Trophoblast cell (in vitro differentiated cells and primary cell): ENCODE measurements at regions not wholly inside any gene's neighbourhood (a gene's known extent, or its start where the extent isn't known, plus 50 kb on each side); places are given as distances from the start of the nearest gene placed in this dataset.
"Not testable (repeated sequence)": the region's sequence is repeated elsewhere in the genome, so short reads cannot be mapped to it uniquely, and the experiment has no call there.

Source experiments
- DNase-seq, 2 donors: peaks; one replicate each; pipeline ENCODE4 v3.0.0-alpha.2; 2016
- H2AFZ ChIP-seq: 2 replicates; pipeline ENCODE4 v1.6.1; 2013; ENCODE audit warnings: low read length, moderate library complexity, mild to moderate bottlenecking; ENCODE audit not compliant: insufficient read depth, poor library complexity
- H2AK5ac ChIP-seq: 2 replicates; pipeline ENCODE4 v1.6.1; 2013; ENCODE audit warnings: mild to moderate bottlenecking, low read length
- H2BK120ac ChIP-seq: 2 replicates; pipeline ENCODE4 v1.6.1; 2013; ENCODE audit warnings: low read length, mild to moderate bottlenecking, moderate library complexity; ENCODE audit not compliant: insufficient read depth, poor library complexity
- H2BK12ac ChIP-seq: 2 replicates; pipeline ENCODE4 v1.6.1; 2013; ENCODE audit warnings: mild to moderate bottlenecking, low read length, moderate library complexity
- H2BK5ac ChIP-seq: 2 replicates; pipeline ENCODE4 v1.6.1; 2013; ENCODE audit warnings: low read length, low read depth, moderate library complexity, mild to moderate bottlenecking; ENCODE audit not compliant: poor library complexity
- H3K14ac ChIP-seq: 2 replicates; pipeline ENCODE4 v1.6.1; 2013; ENCODE audit warnings: mild to moderate bottlenecking, low read length
- H3K18ac ChIP-seq: 2 replicates; pipeline ENCODE4 v1.6.1; 2013; ENCODE audit warnings: mild to moderate bottlenecking, low read length
- H3K23ac ChIP-seq: 2 replicates; pipeline ENCODE4 v1.6.1; 2013; ENCODE audit warnings: low read length
- H3K27ac ChIP-seq: 2 replicates; pipeline ENCODE4 v1.5.1; 2013; ENCODE audit warnings: low read depth, mild to moderate bottlenecking, inconsistent platforms, low read length, moderate library complexity
- H3K27me3 ChIP-seq: 2 replicates; pipeline ENCODE4 v1.6.1; 2013; ENCODE audit warnings: inconsistent platforms, mild to moderate bottlenecking, low read length, moderate library complexity; ENCODE audit not compliant: insufficient read depth
- H3K36me3 ChIP-seq, 2 experiments: 1 replicate in 1 of 2; 2 replicates in 1 of 2; pipeline ENCODE4 v1.6.1; 2013; ENCODE audit warnings: low read length in 2 of 2, mild to moderate bottlenecking in 2 of 2, moderate library complexity in 1 of 2; ENCODE audit not compliant: insufficient read depth in 2 of 2, control insufficient read depth in 1 of 2
- H3K4ac ChIP-seq: 2 replicates; pipeline ENCODE4 v1.6.1; 2013; ENCODE audit warnings: low read depth, mild to moderate bottlenecking, low read length, moderate library complexity
- H3K4me1 ChIP-seq, 2 experiments: 1 replicate in 1 of 2; 2 replicates in 1 of 2; pipeline ENCODE4 v1.6.1; 2013; ENCODE audit warnings: low read length in 2 of 2, mild to moderate bottlenecking in 2 of 2, moderate library complexity in 1 of 2; ENCODE audit not compliant: insufficient read depth in 2 of 2, control insufficient read depth in 1 of 2
- H3K4me2 ChIP-seq: 2 replicates; pipeline ENCODE4 v1.6.1; 2013; ENCODE audit warnings: inconsistent platforms, mild to moderate bottlenecking, low read length, moderate library complexity
- H3K4me3 ChIP-seq: 2 replicates; pipeline ENCODE4 v1.5.1; 2013; ENCODE audit warnings: mild to moderate bottlenecking, low read depth, low read length, inconsistent platforms
- H3K79me1 ChIP-seq: one replicate; pipeline ENCODE4 v1.6.1; 2013; ENCODE audit warnings: low read length
- H3K79me2 ChIP-seq: 2 replicates; pipeline ENCODE4 v1.6.1; 2013; ENCODE audit warnings: low read length, mild to moderate bottlenecking; ENCODE audit not compliant: control insufficient read depth, insufficient read depth, poor library complexity
- H3K9ac ChIP-seq: 2 replicates; pipeline ENCODE4 v1.6.1; 2013; ENCODE audit warnings: mild to moderate bottlenecking, low read length
- H3K9me3 ChIP-seq: 2 replicates; pipeline ENCODE4 v1.6.1; 2013; ENCODE audit warnings: low read depth, mild to moderate bottlenecking, control low read depth, inconsistent platforms, low read length; ENCODE audit not compliant: insufficient read depth
- H4K12ac ChIP-seq: 2 replicates; pipeline ENCODE4 v1.6.1; 2013; ENCODE audit warnings: low read depth, mild to moderate bottlenecking, low read length, moderate library complexity
- H4K8ac ChIP-seq: 2 replicates; pipeline ENCODE4 v1.6.1; 2013; ENCODE audit warnings: low read depth, mild to moderate bottlenecking, low read length, moderate library complexity
- H4K91ac ChIP-seq: one replicate; pipeline ENCODE4 v1.6.1; 2013; ENCODE audit warnings: low read depth, mild to moderate bottlenecking, low read length, moderate library complexity
- WGBS: extraction: QIAGEN DNeasy Blood & Tissue Kit; methylation state at CpG from one replicate; pipeline ENCODE4 v1.1.7; 2013; ENCODE audit warnings: missing lambda C conversion rate; ENCODE audit not compliant: insufficient read length, insufficient coverage; ENCODE audit errors: extremely low coverage; 5-methylcytosine and 5-hydroxymethylcytosine counted together

- H3K14ac ChIP-seq = no peak overlapping the region
These were observed 385.6 kb downstream of the PTPRU start for GRCh38 chr1:29621826-29622435.

GRCh38 chr1:29620631-29621030 lies 384.3 kb downstream of the PTPRU start:
- no peak overlapping the region for H2BK12ac ChIP-seq
- no peak overlapping the region for H2BK5ac ChIP-seq
- H4K91ac ChIP-seq = no peak overlapping the region
- WGBS = no CpG with 5 or more reads among the region's 7 CpGs
- H3K4me1 ChIP-seq = no peaks in the 10 kb centered on the region
- no peaks in the 10 kb centered on the region for H3K36me3 ChIP-seq
- H3K4ac ChIP-seq = no peak overlapping the region
- H2AK5ac ChIP-seq = no peak overlapping the region
- no peak overlapping the region for H4K12ac ChIP-seq
- no peak overlapping the region for H3K14ac ChIP-seq
- DNase-seq = no peak
- H3K4me3 ChIP-seq = no peak overlapping the region
- peaks cover 2% of the 10 kb centered on the region for H3K9me3 ChIP-seq
- H2AFZ ChIP-seq = no peak overlapping the region
- no peaks in the 10 kb centered on the region for H3K27me3 ChIP-seq
- no peaks in the 10 kb centered on the region for H3K79me1 ChIP-seq
- H3K18ac ChIP-seq = no peak overlapping the region
- H3K27ac ChIP-seq = no peak overlapping the region
- no peaks in the 10 kb centered on the region for H3K79me2 ChIP-seq
- H3K9ac ChIP-seq = no peak overlapping the region
- H4K8ac ChIP-seq = no peak overlapping the region
- H3K23ac ChIP-seq = no peak overlapping the region
- H2BK120ac ChIP-seq = no peak overlapping the region
- no peak overlapping the region for H3K4me2 ChIP-seq

More at GRCh38 chr1:29621826-29622435, 385.6 kb downstream of the PTPRU start:
- H4K12ac ChIP-seq = no peak overlapping the region
- no peak overlapping the region for H2BK120ac ChIP-seq
- no peak overlapping the region for H2BK12ac ChIP-seq
- no peaks in the 10 kb centered on the region for H3K36me3 ChIP-seq
- H3K4ac ChIP-seq = no peak overlapping the region
- no peak overlapping the region for H2BK5ac ChIP-seq
- no peaks in the 10 kb centered on the region for H3K4me1 ChIP-seq
- H3K23ac ChIP-seq = no peak overlapping the region
- no peak overlapping the region for H3K18ac ChIP-seq
- no CpG with 5 or more reads among the region's 11 CpGs for WGBS
- no peak overlapping the region for H4K91ac ChIP-seq
- H3K9me3 ChIP-seq = peaks cover 2% of the 10 kb centered on the region
- no peak overlapping the region for H3K4me2 ChIP-seq
- no peak overlapping the region for H3K9ac ChIP-seq
- H4K8ac ChIP-seq = no peak overlapping the region
- no peak overlapping the region for H3K27ac ChIP-seq
- H3K4me3 ChIP-seq = no peak overlapping the region
- no peaks in the 10 kb centered on the region for H3K79me1 ChIP-seq
- H3K79me2 ChIP-seq = no peaks in the 10 kb centered on the region
- no peaks in the 10 kb centered on the region for H3K27me3 ChIP-seq
- H2AK5ac ChIP-seq = no peak overlapping the region
- DNase-seq = no peak
- no peak overlapping the region for H2AFZ ChIP-seq

GRCh38 chr1:29607236-29607635 lies 370.9 kb downstream of the PTPRU start:
- no peak for DNase-seq
- Histone ChIP-seq H2AFZ (no peak overlapping the region), H3K14ac (no peak overlapping the region), H2AK5ac (no peak overlapping the region), H3K4me1 (no peaks in the 10 kb centered on the region), H3K27ac (no peak overlapping the region), H3K79me1 (no peaks in the 10 kb centered on the region), H4K8ac (no peak overlapping the region), H3K18ac (no peak overlapping the region), H2BK12ac (no peak overlapping the region), H2BK120ac (no peak overlapping the region), H3K23ac (no peak overlapping the region), H3K4me2 (no peak overlapping the region), H3K9me3 (peaks cover 11% of the 10 kb centered on the region), H3K79me2 (no peaks in the 10 kb centered on the region), H3K27me3 (no peaks in the 10 kb centered on the region), H3K4ac (no peak overlapping the region), H2BK5ac (no peak overlapping the region), H3K9ac (no peak overlapping the region), H3K36me3 (no peaks in the 10 kb centered on the region), H3K4me3 (no peak overlapping the region), H4K12ac (no peak overlapping the region), H4K91ac (no peak overlapping the region)

DNA sequence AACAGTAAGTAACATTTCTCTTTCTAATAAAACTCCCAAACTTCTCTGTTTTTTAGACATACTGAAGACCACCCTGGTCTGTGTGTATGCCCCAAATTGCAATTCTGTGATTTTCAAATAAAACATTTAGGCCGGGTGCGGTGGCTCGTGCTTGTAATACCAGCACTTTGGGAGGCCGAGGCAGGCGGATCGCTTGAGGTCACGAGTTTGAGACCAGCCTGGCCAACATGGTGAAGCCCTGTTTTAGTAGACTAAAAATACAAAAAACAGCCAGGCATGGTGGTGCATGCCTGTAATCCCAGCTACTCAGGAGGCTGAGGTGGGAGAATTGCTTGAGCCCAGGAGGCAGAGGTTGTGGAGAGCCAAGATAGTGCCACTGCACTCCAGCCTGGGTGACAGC lies 368.5 kb downstream of the PTPRU start:
- H4K8ac ChIP-seq, H3K4me1 ChIP-seq, H2BK12ac ChIP-seq, H3K4me2 ChIP-seq, H3K4ac ChIP-seq, H3K14ac ChIP-seq, H2BK120ac ChIP-seq, H2AK5ac ChIP-seq, H2AFZ ChIP-seq, H3K79me2 ChIP-seq, H3K4me3 ChIP-seq, H4K12ac ChIP-seq, DNase-seq, H4K91ac ChIP-seq, H3K27me3 ChIP-seq, H3K27ac ChIP-seq, H2BK5ac ChIP-seq, H3K79me1 ChIP-seq, H3K36me3 ChIP-seq, H3K23ac ChIP-seq, H3K9ac ChIP-seq, H3K18ac ChIP-seq: not testable (repeated sequence)
- H3K9me3 ChIP-seq = peaks cover 18% of the 10 kb centered on the region
- WGBS = no CpG with 5 or more reads among the region's 7 CpGs
